ENCODE measurements at regions not wholly inside any gene's neighbourhood (a gene's known extent, or its start where the extent isn't known, plus 50 kb on each side); places are given as distances from the start of the nearest gene placed in this dataset.

- FAIRE-seq (no peak), DNase-seq (ENCODE audit: insufficient read length, low spot score) (no peak)
- no peak for TF ChIP-seq CTCF (IDR thresholded peaks at IDR 0.05; ENCODE audit: insufficient read depth, missing control alignments)
Observed at GRCh38 chr9:120152295-120152694, 427.7 kb downstream of the CDK5RAP2 start.

GRCh38 chr9:120151806-120152205 lies 428.2 kb downstream of the CDK5RAP2 start:
- DNase-seq (ENCODE audit: insufficient read length, low spot score) (no peak), FAIRE-seq (no peak)
- no peak for TF ChIP-seq CTCF (IDR thresholded peaks at IDR 0.05; ENCODE audit: insufficient read depth, missing control alignments)

GRCh38 chr9:120151149-120151548 lies 428.8 kb downstream of the CDK5RAP2 start:
- no peak for DNase-seq (ENCODE audit: insufficient read length, low spot score)
- FAIRE-seq = no peak
- TF ChIP-seq CTCF (IDR thresholded peaks at IDR 0.05; ENCODE audit: insufficient read depth, missing control alignments) = no peak

GRCh38 chr9:120138955-120139354 lies 441.0 kb downstream of the CDK5RAP2 start:
- no peak for FAIRE-seq
- DNase-seq (ENCODE audit: insufficient read length, low spot score) = no peak
- no peak for TF ChIP-seq CTCF (IDR thresholded peaks at IDR 0.05; ENCODE audit: insufficient read depth, missing control alignments)

DNA sequence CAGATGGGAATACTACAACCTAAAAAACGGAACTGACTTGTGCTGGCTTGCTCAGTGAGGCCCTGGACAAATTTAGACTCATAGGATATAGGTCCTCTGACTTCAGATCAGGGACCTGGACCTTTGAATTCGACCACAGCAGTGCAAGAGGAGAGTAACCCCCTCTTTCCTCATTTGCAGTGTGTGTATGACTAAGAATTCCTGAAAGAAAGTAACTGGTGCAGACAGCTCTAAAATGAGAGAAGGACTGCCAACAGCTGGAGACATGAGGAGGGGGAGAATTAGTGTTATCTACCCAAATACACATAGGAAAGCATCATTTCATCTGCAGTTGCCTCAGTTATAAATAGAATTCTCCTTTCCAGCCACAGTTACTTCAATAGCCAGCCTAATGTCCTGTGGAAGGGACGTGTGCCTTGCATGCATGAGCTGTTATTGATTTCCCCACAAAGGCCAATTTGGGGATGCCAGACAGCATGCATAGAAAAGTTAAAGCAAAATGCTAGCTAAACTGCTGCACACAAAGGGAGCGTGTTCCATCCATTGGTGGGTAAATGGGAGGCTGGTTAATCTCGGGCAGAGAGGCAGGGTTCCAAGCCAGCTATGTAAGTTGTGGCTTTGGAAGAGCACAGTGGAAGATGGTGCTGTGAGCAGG lies 442.7 kb downstream of the CDK5RAP2 start:
- no peak for TF ChIP-seq CTCF (IDR thresholded peaks at IDR 0.05; ENCODE audit: insufficient read depth, missing control alignments)
- FAIRE-seq (no peak), DNase-seq (ENCODE audit: insufficient read length, low spot score) (no peak)

GRCh38 chr9:120136696-120137095 lies 443.3 kb downstream of the CDK5RAP2 start:
- FAIRE-seq = no peak
- no peak for DNase-seq (ENCODE audit: insufficient read length, low spot score)

More at GRCh38 chr9:120136696-120137095, 443.3 kb downstream of the CDK5RAP2 start:
- no peak for TF ChIP-seq CTCF (IDR thresholded peaks at IDR 0.05; ENCODE audit: insufficient read depth, missing control alignments)

All from D721Med (cell line).